22Rv1 (cell line): ENCODE measurements at regions not wholly inside any gene's neighbourhood (a gene's known extent, or its start where the extent isn't known, plus 50 kb on each side); places are given as distances from the start of the nearest gene placed in this dataset.

Experiments
- ZFX ChIP-seq: fragments of 450-650 bp; IDR thresholded peaks from 2 replicates; pipeline ENCODE4 v1.6.1; 2017; ENCODE audit warnings: antibody characterized with exemption, borderline replicate concordance
- TF ChIP-seq, protein P1 (sequence below): fragments of 450-650 bp; IDR thresholded peaks from 2 replicates; pipeline ENCODE4 v1.5.1; 2017; ENCODE audit warnings: mild to moderate bottlenecking

DNA sequence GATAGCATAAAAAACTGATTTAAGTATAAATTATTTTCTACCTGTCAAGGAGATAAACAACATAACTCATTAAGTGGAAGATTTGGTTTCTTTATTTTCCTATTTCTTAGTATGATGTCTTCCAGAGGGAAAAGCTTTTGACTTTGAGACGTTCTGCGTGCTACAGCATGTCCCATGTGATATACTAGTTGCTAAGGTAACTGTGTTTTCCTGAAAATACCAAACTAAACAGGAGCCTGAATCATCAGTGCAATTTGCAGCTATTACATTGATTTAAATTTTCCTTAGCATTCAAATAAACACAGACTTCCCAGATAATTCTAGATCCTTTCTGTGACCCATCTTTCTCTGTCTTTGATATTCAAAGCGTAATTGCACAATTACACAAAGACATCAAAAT, 117.7 kb upstream of the P2RY1 start:
- TF ChIP-seq, protein P1, sequence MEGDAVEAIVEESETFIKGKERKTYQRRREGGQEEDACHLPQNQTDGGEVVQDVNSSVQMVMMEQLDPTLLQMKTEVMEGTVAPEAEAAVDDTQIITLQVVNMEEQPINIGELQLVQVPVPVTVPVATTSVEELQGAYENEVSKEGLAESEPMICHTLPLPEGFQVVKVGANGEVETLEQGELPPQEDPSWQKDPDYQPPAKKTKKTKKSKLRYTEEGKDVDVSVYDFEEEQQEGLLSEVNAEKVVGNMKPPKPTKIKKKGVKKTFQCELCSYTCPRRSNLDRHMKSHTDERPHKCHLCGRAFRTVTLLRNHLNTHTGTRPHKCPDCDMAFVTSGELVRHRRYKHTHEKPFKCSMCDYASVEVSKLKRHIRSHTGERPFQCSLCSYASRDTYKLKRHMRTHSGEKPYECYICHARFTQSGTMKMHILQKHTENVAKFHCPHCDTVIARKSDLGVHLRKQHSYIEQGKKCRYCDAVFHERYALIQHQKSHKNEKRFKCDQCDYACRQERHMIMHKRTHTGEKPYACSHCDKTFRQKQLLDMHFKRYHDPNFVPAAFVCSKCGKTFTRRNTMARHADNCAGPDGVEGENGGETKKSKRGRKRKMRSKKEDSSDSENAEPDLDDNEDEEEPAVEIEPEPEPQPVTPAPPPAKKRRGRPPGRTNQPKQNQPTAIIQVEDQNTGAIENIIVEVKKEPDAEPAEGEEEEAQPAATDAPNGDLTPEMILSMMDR: no peak
- TF ChIP-seq ZFX: no peak
